Right lobe of liver (tissue), 6 donors: ENCODE measurements at regions not wholly inside any gene's neighbourhood (a gene's known extent, or its start where the extent isn't known, plus 50 kb on each side); places are given as distances from the start of the nearest gene placed in this dataset.

Experiments
- ATAC-seq, 4 donors: fragments of 200-7000 bp; cut with Tn5 transposase; one replicate each; pipeline ENCODE4 v1.9.1; 2020; ENCODE audit warnings: mild to moderate bottlenecking in 4 of 4, moderate library complexity in 4 of 4
- DNase-seq, 3 donors: peaks; one replicate each; pipeline ENCODE4 v3.0.0-alpha.2; 2020
- H3K27ac ChIP-seq, 3 donors: fragments of 200-600 bp; one replicate each; pipeline ENCODE4 v1.8.0; 2022
- H3K27me3 ChIP-seq, 2 donors: fragments of 200-600 bp; one replicate each; pipeline ENCODE4 v1.8.0; 2022
- H3K36me3 ChIP-seq, 4 donors: fragments of 200-600 bp; sonication (generic) in 1 of 4; one replicate each; pipeline versions ENCODE4 v1.5.1 to v1.8.0; 2017 to 2022; ENCODE audit warnings: control low read depth in 1 of 4
- H3K4me1 ChIP-seq, 4 donors: fragments of 200-600 bp; sonication (generic) in 1 of 4; one replicate each; pipeline versions ENCODE4 v1.5.1 to v1.8.0; 2017 to 2022; ENCODE audit warnings: control low read depth in 1 of 4
- H3K4me3 ChIP-seq, 3 donors: fragments of 200-600 bp; one replicate each; pipeline ENCODE4 v1.8.0; 2022
- H3K9me3 ChIP-seq, 4 donors: fragments of 200-600 bp; sonication (generic) in 1 of 4; one replicate each; pipeline versions ENCODE4 v1.5.1 to v1.8.0; 2017 to 2022; ENCODE audit warnings: control low read depth in 1 of 4
- CTCF ChIP-seq, 4 donors: fragments of 200-600 bp in 3 of 4; fragments of 450-650 bp in 1 of 4; IDR thresholded peaks; one replicate each; pipeline versions ENCODE4 v1.5.1 to v1.8.0; 2016 to 2022; ENCODE audit warnings: antibody characterized with exemption in 4 of 4, mild to moderate bottlenecking in 2 of 4
- POLR2A ChIP-seq: fragments of 450-650 bp; IDR thresholded peaks from one replicate; pipeline ENCODE4 v1.6.1; 2017; ENCODE audit warnings: antibody characterized with exemption, mild to moderate bottlenecking
- WGBS: methylation state at CpG from one replicate; pipeline ENCODE4 v1.1.6; 2018; ENCODE audit warnings: low coverage, low lambda C conversion rate; ENCODE audit not compliant: insufficient coverage; ENCODE audit errors: missing lambda C conversion rate; 5-methylcytosine and 5-hydroxymethylcytosine counted together
- intact Hi-C, 2 donors: fragments of 100-400 bp; cut with DNase I; formaldehyde crosslinking; loops; one replicate each; pipeline versions ENCODE4 v1.11.2 to v1.14.1; 2022
- donor health status: DM: no; HTN: yes; CAD: no.
- donor health status: DM: no; HTN: no; CAD: no.
- donor health status: DM: no; HTN: no; CAD: no.
- donor health status: DM: no; HTN: yes; CAD: no.
- donor health status: DM: no; HTN: yes; CAD: no.

- ATAC-seq, result no peak
- no peaks in the 10 kb centered on the region for H3K27me3 ChIP-seq
- no peaks in the 10 kb centered on the region for H3K36me3 ChIP-seq
- no peaks in the 10 kb centered on the region for H3K4me1 ChIP-seq
- DNase-seq, result no peak
- H3K27ac ChIP-seq, result no peak overlapping the region
- H3K9me3 ChIP-seq, result no peaks in the 10 kb centered on the region
- WGBS, result 47% methylated on average over 6 of the region's 12 CpGs
- intact Hi-C loops, result loop anchor here in 1 of 2 donors (10.0 kb wide), 1 partner anchor 129 kb away; no protein-coding TSS in a partner anchor
- H3K4me3 ChIP-seq, result no peak overlapping the region
- TF ChIP-seq CTCF (IDR thresholded peaks at IDR 0.05) (no peak), POLR2A (no peak)
Observed at GRCh38 chr18:24595561-24596031, 135.2 kb downstream of the HRH4 start.

- TF ChIP-seq CTCF (IDR thresholded peaks at IDR 0.05) (peak; percentile 47 to 57 (median 54)), POLR2A (no peak)
- Histone ChIP-seq H3K27ac (no peak overlapping the region), H3K4me3 (no peak overlapping the region), H3K4me1 (no peaks in the 10 kb centered on the region), H3K9me3 (no peaks in the 10 kb centered on the region), H3K36me3 (no peaks in the 10 kb centered on the region), H3K27me3 (no peaks in the 10 kb centered on the region)
- intact Hi-C loops, result no loop called here
- 16% methylated on average over 6 of the region's 6 CpGs for WGBS
- DNase-seq (no peak), ATAC-seq (peak in 2 of 4 donors; percentile 45 to 47)
Observed at GRCh38 chr18:24600076-24600654, 139.7 kb downstream of the HRH4 start.

- intact Hi-C loops, result no loop called here
- no peak for TF ChIP-seq CTCF (IDR thresholded peaks at IDR 0.05)
- TF ChIP-seq POLR2A, result no peak
- 29% methylated on average over 1 of the region's 1 CpG for WGBS
Observed at GRCh38 chr18:24601585-24601984, 141.1 kb downstream of the HRH4 start.

GRCh38 chr18:24602201-24602600 lies 141.8 kb downstream of the HRH4 start:
- intact Hi-C loops, result no loop called here
- Histone ChIP-seq H3K27me3 (no peaks in the 10 kb centered on the region), H3K36me3 (no peaks in the 10 kb centered on the region), H3K9me3 (no peaks in the 10 kb centered on the region), H3K4me1 (no peaks in the 10 kb centered on the region), H3K4me3 (no peak overlapping the region), H3K27ac (no peak overlapping the region)
- no peak for DNase-seq
- WGBS, result 66% methylated on average over 4 of the region's 4 CpGs
- no peak for TF ChIP-seq CTCF (IDR thresholded peaks at IDR 0.05)
- no peak for ATAC-seq

More at GRCh38 chr18:24601585-24601984, 141.1 kb downstream of the HRH4 start:
- no peaks in the 10 kb centered on the region for H3K9me3 ChIP-seq
- H3K36me3 ChIP-seq, result no peaks in the 10 kb centered on the region
- ATAC-seq, result no peak
- no peaks in the 10 kb centered on the region for H3K27me3 ChIP-seq
- H3K27ac ChIP-seq, result no peak overlapping the region
- no peaks in the 10 kb centered on the region for H3K4me1 ChIP-seq
- H3K4me3 ChIP-seq, result no peak overlapping the region
- no peak for DNase-seq
